HG02981 (cell line): ENCODE measurements at regions not wholly inside any gene's neighbourhood (a gene's known extent, or its start where the extent isn't known, plus 50 kb on each side); places are given as distances from the start of the nearest gene placed in this dataset.
"Not testable (repeated sequence)": the region's sequence is repeated elsewhere in the genome, so short reads cannot be mapped to it uniquely, and the experiment has no call there.

Experiments used
- ATAC-seq: cut with Tn5 transposase; IDR thresholded peaks from one replicate; pipeline ENCODE4 v1.9.1; 2021; ENCODE audit warnings: mild to moderate bottlenecking, moderate library complexity; ENCODE audit not compliant: unreplicated experiment

DNA sequence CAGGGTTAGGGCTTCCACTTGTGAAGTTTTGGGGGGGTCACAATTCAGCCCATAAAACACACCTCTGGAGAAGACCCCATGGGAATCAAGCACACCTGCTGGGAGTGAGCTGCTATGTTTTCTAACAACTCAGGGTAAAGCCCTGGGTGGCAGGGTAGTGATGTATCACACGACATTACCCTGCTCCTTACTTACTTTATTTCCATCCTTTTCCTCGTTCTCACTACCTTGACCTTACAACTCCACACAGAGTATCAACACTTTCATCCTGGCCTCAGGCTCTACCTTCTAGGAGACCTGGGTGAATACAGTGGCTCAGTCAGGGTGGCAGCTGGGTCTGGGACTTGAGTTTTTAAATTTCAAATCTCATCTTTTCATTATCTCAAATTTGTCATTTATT is 290.3 kb downstream of the CYRIA start:
- no peak for ATAC-seq

DNA sequence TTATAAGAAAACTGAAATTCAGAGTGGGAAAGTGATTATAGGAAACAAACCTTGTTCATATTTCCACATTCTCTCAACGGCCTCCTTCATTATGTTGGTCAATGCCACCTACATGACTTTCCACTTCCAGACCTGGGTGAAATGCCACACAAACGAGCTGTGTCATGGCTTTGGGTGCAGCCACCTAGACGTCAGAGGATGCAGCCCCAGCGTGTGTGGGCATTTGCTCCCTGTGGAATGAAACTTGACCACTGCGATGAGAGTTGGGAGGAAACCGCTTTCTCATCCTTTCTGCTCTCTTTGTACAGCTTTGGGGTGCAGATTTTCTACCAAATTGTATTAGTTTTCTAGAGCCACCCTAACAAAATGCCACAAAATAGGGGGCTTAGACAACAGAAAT is 291.0 kb downstream of the CYRIA start:
- no peak for ATAC-seq

DNA sequence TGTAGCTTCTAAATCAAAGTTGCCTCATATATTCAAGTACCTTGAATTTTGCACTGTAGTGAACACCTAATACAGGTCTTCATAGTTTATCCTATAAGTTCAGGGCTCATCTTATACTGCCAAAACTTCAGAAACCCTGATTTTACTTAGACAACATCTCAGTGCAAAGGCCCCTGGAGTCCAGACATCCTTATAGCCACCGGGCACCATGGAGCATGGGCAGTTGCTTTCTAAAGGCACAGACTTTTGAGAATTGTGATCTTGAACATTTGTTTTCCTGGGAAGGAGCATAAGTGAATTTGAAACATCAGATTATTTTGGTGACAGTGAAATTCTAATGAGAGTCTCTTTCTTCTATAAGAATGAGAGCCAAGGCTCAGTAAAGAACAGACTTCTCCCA is 292.3 kb downstream of the CYRIA start:
- no peak for ATAC-seq

DNA sequence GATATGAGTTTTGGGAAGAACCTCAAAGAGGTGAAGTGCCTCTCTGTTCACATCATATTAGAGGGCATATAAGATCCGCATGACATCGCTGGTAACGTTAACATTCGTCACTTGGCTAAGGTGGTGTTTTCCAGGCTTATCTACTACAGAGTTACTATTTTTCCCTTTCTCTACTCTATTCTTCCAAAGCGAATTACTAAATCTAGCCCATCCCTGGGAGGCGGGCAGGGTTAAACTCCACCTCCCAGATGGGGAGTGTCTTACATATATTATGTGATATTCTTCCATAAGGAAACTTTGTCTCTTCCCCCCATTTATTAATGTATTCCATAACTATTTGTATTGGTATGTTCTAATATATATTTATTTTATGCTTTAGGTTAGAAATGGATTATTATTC is 293.9 kb downstream of the CYRIA start:
- ATAC-seq = no peak

DNA sequence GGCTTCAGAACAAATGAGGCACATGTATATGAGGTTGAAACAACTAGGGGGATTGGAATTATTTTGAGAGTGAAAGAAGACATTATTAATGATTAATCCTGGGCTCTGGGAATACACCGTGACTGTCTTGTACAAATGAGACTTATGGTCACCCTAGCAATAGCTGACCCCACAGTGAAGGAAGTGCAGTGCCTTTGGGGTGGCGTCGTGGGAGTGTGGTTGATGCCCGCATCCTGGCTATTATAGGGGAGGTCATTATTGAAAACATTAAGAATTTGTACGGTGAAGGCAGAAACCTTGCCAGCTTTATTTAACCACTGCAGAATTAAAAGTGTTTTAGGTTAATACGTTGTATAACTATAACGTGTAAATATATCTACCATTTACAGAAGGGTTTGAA is 296.7 kb downstream of the CYRIA start:
- ATAC-seq = no peak

DNA sequence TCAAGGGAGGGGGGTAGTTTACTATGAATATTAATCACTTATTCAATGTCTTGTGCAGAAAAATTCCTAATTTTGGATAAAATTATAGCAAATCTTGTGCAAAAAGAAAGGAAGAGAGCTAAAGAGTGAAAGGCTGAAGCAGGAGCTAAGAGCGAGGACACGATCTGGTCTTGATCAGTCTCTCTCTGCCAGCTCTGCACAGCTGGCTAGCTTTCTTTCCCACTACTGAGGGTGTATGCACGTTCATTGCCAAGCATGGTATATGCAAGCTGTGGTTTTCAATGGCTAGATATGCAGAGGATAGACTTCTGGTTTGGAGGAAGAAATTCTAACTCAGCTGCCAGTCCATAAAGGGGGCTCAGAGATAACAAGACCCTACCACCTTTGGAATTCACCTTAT is 297.3 kb downstream of the CYRIA start:
- no peak for ATAC-seq

DNA sequence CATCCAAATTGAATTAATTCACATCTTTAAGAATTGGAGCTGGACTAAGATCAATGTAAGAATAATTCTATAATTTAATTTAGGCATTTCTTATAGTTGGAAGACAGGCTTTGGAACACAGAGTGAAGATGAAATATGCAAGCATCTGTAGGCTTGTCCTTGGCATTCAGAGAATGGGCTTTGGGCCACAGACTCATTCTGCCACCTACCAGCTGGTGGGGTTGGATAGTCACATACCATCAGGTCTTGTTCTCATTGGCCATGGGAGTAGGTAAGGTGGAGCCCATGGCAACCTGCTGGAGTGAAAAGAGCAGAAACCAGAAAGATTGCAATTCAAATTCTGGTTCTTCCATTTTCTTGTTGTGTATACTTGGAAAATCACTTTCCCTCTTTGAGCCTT is 300.3 kb downstream of the CYRIA start:
- no peak for ATAC-seq

DNA sequence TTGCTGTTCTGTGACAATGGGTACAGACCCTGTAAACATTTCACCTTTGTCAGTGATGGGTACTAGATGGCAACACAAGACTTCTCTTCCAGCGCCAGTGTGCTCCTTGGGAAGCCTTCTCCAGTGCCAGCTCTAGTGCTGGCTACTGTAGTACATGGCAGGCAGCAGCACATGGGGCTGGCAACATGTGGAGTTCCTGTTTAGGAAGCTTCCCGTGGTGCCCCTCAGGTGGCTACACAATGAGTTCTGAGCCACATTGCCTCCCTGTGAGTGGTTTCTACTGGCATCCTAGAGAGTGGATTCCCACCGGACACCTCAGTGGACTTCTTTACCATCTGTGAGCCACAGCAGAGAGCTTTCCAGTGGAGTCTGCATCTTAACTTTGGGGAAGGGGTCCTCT is 302.1 kb downstream of the CYRIA start:
- ATAC-seq = no peak

DNA sequence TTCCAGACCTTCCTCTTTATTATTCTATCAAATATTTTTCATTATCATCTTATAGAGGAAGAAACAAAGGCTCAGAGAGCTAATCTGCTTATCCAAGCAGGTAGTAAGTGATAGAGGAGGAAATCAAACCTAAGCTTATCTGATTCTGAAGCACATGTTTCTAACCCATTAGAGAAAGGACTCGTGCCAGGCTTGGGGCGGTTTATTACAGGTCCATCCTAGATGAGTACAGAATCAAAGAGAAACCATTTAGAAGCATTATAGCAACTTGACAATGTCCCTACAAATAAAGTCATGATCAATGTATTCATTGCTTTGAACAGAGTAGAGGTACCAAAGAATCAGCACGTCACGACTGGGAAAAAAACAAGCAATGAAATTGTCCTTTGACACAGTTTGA is 303.0 kb downstream of the CYRIA start:
- ATAC-seq = no peak

DNA sequence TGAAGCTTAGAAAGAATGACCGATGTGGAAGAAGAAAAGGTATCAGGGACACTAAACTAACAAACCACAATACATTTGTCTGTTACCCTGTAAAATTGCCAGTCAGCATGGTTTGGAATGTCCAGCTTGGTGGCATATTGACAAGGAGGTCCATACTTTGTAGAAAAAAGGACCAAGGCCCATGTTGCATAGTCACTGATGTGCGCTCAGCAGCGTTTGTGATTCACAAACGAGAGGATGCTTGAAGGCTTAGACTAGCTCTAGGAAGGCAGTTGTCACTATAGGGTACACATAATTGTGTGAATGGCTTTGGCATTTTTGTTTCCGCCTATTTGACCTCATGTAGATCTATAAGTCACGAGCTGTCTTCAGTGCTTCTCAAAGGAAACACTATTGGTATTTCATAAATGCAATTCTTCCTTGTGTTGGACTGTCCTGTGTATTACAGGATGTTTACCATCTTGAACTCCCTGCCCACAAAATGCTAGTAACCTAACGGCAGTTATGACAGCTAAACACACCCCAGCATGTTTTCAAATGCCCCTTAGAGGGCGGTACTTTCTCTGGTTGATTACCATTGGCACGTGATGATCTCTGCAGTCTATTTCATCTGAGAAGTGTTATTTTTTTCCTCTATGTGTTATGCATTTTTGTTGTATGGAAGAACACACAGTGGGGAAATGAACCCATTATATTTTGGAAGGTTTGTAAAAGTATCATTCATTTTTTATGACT is 304.2 kb downstream of the CYRIA start:
- no peak for ATAC-seq

DNA sequence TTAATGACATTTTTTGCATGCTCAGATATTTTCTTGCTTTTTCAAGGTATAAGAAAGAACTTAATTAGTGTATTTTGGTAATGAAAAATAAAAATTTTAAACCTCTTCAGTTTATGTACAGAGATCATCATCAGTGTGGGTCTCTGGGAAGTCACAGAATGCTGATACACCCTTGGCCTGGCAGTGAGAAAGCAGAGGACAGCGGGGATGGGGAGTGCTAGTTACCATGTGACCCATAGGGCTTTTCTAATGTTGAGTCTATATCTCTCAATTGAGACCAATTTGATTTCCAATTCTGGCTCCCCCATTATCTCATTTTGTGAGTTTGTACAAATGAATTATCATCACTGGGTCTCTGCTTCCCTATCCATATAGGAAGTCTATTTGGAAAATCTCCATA is 305.7 kb downstream of the CYRIA start:
- no peak for ATAC-seq

DNA sequence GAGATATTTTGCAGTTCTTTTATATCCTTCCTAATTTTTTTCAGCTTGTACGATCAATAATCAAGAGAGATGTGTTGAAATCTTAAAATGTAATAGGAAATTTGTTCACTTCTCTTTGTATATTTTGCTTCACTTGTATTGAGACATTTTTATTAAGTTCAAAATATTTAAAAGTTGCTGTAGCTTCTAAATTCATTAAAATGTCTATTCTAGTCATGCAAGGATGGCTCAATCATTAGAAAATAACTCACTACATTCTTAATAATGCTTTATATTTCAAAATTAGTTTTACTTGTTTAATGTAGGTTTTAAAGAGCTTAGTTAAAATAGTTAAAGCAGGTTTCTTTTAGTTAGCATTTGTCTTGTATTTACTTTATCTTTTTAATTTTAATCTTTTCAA is 308.4 kb downstream of the CYRIA start:
- no peak for ATAC-seq

DNA sequence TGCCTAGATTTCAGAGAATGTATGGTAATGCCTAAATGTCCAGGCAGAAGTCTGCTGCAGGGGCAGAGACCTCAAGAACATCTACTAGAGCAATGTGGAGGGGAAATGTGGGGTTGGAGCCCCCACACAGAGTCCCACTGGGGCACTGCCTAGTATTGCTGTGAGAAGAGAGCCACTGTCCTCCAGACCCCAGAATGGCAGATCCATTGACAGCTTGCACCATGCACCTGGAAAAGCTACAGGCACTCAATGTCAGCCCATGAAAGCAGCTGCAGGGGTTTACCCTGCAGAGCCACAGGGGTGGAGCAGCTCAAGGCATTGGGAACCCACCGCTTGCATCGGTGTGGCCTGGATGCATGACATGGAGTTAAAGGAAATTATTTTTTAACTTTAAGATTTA is 314.1 kb downstream of the CYRIA start:
- ATAC-seq = no peak

DNA sequence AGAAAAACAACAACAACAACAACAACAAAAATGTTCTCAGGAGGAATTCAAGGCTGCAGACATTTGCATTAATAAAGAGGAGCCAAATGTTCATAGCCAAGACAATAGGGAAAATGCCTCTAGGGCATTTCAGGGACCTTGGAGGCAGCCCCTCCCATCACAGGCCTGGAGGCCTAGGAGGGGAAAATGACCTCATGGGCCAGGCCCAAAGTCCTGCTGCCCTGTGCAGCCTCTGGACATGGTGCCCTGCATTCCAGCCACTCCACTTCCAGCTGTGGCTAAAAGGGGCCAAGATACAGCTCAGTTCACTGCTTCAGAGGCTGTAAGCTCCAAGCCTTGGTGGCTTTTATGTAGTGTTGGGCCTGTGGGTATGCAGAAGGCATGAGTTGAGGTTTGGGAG is 314.5 kb downstream of the CYRIA start:
- no peak for ATAC-seq

DNA sequence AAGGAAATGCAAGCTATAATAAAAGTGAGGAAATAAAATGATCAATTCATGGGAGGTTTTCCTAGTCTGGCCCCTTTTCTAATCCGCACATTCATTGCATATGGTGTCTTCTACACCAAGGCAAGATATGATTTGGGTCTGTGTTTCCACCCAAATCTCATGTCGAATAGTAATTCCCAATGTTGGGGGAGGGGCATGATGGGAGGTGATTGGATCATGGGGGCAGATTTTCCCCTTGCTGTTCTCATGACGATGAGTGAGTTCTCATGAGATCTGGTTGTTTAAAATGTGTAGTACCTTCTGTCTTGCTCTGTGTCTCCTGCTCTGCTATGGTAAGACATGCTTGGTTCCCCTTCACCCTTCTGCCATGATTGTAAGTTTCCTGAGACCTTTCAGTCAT is 315.4 kb downstream of the CYRIA start:
- no peak for ATAC-seq

DNA sequence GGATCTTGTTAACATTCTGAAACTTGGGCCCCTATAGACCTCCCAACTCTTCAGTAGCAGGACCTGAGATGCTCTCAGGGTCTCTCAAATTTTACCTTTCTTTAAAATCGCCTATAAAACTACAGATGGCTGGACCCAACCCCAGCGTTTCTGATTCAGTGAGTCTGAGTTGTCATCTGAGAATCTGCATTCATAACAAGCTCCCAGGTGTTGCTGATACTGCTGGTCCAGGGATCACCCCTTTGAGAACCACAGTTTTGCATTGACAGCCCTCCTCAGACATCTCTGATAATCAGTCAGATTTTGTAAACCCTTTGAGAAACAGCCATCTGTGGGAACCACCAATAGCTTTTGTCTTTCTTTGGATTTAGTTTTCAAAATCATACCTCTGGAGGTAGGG is 315.8 kb downstream of the CYRIA start:
- ATAC-seq = no peak

DNA sequence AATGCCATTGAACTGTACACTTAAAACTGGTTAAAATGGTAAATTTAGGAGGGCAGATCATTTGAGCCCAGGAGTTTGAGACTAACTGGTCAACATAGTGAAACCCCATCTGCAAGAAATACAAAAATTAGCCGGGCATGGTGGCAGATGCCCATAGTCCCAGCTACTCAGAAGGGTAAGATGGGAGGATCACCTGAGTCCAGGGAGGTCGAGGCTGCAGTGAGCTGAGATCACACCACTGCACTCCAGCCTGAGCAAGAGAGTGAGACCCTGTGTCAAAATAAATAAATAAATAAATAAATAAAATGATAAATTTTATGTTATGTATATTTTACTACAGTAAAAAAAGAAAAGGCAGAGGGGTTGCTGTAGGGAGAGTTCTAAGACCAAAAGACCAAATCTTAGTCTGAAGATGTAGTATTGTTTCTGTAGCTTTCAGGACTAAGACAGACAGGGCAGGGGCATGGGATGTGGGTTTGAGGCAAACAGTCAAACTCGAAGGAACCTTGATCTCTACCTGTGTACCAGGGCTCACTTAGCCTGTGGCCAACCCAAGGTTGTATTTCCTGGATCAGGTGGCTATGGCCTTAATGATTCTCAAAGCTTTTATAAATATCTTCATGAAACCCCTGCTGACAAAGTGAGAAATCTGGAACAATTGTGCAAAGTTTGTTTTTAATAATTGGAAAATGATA is 316.7 kb downstream of the CYRIA start:
- ATAC-seq = no peak

DNA sequence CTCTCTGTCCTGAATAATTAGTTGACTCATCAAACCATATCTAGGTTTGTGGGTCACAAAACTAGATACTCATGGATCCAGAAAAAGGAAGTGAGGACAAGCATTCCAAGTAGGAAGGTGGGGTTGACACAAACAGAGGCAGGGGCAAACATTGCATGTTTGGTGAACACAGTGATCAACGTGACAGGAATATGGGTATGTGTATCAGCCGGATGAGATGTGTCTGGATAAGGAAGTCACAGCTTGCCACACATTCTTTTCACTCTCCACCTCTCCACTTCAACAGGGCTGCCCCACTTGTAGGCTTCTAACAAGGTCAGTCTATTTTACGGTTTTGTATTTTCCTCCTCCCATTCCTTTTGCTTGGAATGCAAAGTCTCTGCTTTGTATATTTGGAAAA is 319.0 kb downstream of the CYRIA start:
- no peak for ATAC-seq

DNA sequence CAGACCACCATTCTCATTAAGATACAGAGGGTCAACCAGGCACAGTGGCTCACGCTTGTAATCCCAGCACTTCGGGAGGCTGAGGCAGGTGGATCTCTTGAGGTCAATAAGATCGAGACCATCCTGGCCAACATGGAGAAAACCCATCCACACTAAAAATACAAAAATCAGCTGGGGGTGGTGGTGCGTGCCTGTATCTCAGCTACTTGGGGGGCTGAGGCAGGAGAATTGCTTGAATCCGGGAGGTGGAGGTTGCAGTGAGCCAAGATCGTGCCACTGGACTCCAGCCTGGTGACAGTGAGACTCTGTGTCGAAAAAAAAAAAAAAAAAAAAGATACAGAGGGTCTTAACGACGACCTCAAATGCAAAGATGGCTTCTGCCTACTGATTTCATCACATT is 320.4 kb downstream of the CYRIA start:
- not testable (repeated sequence) for ATAC-seq

DNA sequence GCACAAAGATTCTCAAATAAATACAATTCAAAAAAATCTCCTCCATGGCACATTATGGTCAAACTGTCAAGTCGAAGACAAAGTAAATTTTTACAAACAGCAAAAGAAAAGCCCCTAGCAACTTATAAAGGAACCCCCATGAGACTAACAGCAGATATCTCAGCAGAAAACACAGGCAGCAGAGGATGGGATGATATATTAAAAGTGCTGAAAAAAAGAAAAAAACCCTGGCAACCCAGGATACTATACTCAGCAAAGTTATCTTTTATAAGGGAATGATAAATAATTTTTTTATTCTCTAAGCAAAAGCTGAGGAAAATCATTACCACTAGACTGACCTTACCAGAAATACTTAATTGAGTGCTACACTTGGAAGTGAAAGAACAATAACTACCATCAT is 326.4 kb downstream of the CYRIA start:
- ATAC-seq = no peak

DNA sequence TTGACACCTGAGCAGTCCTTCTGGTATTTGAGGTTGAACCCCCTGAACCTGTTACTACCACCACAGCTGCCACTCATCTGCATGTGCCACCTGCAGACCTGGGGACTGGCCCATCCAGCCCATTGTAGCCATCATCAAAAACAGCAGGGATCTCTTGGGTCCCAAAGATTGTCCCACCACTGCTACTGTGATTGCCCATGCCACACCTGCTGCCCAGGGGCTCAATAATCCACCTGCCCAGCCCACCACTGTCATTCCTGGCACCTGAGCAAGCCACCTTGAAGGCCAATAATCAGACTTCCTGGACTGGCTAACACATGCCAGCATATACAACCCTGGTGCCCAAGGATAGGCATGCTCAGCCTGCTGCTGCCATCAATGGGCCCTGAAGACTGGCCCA is 327.6 kb downstream of the CYRIA start:
- ATAC-seq = no peak

DNA sequence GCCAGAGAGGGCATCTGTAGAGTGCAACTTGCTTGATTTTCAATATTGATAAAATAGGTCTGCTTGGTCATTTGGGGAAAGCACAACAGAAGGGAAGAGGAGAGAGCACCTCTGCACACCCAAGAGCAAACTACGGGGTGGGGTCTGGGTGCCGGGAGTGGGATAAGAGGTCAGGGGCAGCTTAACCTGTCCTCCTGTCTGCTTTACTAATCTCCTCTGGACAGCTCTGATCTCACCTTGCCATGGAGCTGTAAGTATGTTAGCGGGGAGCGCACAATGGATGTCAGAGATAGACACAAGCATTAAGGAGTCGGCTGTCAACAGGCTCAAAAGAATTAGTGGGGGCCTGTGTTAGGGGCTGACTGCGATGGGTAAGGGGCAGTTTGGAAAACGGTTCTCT is 328.7 kb downstream of the CYRIA start:
- no peak for ATAC-seq

DNA sequence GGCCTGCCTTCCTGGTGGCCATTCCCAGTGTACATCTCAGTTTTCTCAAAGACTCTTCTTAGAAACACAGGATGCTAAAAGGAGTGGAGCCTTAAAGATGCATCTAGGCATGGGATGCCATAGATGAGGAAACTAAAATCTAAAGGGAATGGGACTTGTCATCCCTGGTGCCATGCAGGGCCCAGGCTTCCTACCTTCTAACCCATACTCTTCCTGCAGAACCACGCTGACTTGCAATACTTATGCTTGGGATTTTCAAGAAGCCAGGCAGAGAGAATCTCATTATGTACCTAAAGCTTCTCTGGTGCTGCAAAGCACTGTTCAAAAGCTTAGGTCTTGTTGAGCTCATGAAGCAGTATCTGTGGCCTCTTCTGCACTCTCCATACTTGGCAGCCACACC is 329.1 kb downstream of the CYRIA start:
- ATAC-seq = no peak
